Lower lobe of right lung (tissue), 2 donors: ENCODE measurements at regions not wholly inside any gene's neighbourhood (a gene's known extent, or its start where the extent isn't known, plus 50 kb on each side); places are given as distances from the start of the nearest gene placed in this dataset.

Experiments used
- ATAC-seq, 2 donors: fragments of 200-7000 bp; cut with Tn5 transposase; one replicate each; pipeline ENCODE4 v1.9.1; 2020 to 2022; ENCODE audit warnings: mild to moderate bottlenecking in 2 of 2, moderate library complexity in 2 of 2
- DNase-seq: peaks from one replicate; pipeline ENCODE4 v3.0.0-alpha.2; 2020
- H3K27ac ChIP-seq: fragments of 200-600 bp; one replicate; pipeline ENCODE4 v1.8.0; 2022
- H3K27me3 ChIP-seq: fragments of 200-600 bp; one replicate; pipeline ENCODE4 v1.8.0; 2022; ENCODE audit warnings: low read depth
- H3K36me3 ChIP-seq: fragments of 200-600 bp; one replicate; pipeline ENCODE4 v1.8.0; 2022; ENCODE audit warnings: mild to moderate bottlenecking
- H3K4me1 ChIP-seq: fragments of 200-600 bp; one replicate; pipeline ENCODE4 v1.8.0; 2022
- H3K4me3 ChIP-seq: fragments of 200-600 bp; one replicate; pipeline ENCODE4 v1.8.0; 2022; ENCODE audit warnings: mild to moderate bottlenecking
- H3K9me3 ChIP-seq: fragments of 200-600 bp; one replicate; pipeline ENCODE4 v1.8.0; 2022
- intact Hi-C: fragments of 100-400 bp; cut with DNase I; formaldehyde crosslinking; loops from one replicate; pipeline ENCODE4 v1.11.0; 2022
- TF ChIP-seq, protein P1 (sequence below): fragments of 200-600 bp; IDR thresholded peaks from one replicate; pipeline ENCODE4 v1.8.0; 2022; ENCODE audit warnings: antibody characterized with exemption, mild to moderate bottlenecking
- donor health status: DM: no; HTN: yes; CAD: no; lungs with severe emphysema.

DNA sequence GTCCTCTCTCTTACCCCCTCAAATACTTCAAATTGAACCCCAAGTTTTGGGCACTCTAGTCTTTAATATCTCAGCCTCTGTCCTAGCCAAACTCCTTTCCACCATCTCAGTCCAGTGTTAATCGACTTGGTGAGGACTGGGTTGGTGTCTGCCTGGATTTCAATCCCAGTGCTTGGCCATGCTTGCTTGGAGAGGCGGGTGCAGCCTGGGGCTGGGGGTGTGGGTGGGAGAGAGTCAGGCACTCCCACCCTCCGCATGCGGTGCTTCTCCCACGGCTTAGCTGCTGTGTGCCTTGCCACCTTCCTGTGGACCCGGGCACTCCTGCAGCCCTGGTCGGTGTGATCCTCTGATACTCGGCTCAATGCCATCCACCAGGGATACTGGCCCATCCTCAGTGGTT lies 220.8 kb upstream of the HDAC4 start:
- H3K4me3 ChIP-seq: no peak overlapping the region
- no peaks in the 10 kb centered on the region for H3K27me3 ChIP-seq
- ATAC-seq: no peak
- H3K9me3 ChIP-seq: peaks cover 16% of the 10 kb centered on the region
- no peaks in the 10 kb centered on the region for H3K4me1 ChIP-seq
- intact Hi-C loops: no loop called here
- H3K36me3 ChIP-seq: no peaks in the 10 kb centered on the region
- no peak for DNase-seq
- no peak overlapping the region for H3K27ac ChIP-seq
- TF ChIP-seq, protein P1, sequence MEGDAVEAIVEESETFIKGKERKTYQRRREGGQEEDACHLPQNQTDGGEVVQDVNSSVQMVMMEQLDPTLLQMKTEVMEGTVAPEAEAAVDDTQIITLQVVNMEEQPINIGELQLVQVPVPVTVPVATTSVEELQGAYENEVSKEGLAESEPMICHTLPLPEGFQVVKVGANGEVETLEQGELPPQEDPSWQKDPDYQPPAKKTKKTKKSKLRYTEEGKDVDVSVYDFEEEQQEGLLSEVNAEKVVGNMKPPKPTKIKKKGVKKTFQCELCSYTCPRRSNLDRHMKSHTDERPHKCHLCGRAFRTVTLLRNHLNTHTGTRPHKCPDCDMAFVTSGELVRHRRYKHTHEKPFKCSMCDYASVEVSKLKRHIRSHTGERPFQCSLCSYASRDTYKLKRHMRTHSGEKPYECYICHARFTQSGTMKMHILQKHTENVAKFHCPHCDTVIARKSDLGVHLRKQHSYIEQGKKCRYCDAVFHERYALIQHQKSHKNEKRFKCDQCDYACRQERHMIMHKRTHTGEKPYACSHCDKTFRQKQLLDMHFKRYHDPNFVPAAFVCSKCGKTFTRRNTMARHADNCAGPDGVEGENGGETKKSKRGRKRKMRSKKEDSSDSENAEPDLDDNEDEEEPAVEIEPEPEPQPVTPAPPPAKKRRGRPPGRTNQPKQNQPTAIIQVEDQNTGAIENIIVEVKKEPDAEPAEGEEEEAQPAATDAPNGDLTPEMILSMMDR: no peak

DNA sequence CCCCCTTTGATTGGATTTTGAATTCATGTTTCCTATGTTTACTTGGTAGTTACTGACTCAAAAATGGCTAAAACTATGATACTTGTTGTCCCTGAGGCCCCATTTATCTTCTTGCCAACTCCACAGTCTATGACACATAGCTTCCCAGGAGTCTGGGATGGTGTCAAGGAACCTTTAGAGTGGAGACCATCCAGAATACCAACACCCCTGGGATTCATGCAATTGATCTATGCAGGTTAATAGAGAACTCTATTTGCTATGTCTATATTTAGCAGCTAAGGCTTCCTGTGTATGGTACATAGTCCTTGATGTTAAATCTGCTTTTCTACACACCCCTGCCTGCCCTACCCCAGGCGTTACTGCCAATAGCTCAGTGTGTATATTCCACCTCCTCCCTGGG lies 218.5 kb upstream of the HDAC4 start:
- no peak for ATAC-seq

DNA sequence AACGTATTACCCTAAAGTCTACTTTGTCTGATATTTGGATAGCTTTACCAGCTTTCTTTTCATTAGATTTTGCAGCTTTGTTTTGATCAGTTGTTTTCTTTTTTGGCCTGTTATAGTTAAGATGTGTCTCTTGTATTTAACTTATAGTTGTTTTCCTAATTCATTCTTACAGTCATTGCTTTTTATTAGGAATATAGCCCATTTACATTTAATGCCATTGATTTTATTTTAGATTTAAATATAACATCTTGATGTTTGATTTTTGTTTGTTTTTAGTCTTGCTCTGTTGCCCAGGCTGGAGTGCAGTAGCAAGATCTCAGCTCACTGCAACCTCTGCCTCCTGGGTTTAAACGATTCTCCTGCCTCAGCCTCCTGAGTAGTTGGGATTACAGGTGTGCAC lies 215.9 kb upstream of the HDAC4 start:
- H3K27ac ChIP-seq: no peak overlapping the region
- TF ChIP-seq, protein P1: no peak
- no peaks in the 10 kb centered on the region for H3K4me1 ChIP-seq
- intact Hi-C loops: no loop called here
- H3K27me3 ChIP-seq: no peaks in the 10 kb centered on the region
- H3K4me3 ChIP-seq: no peak overlapping the region
- no peaks in the 10 kb centered on the region for H3K36me3 ChIP-seq
- ATAC-seq: no peak
- DNase-seq: no peak
- peaks cover 22% of the 10 kb centered on the region for H3K9me3 ChIP-seq

More for the DNA sequence above, 218.5 kb upstream of the HDAC4 start:
- Histone ChIP-seq H3K27ac (no peak overlapping the region), H3K4me1 (no peaks in the 10 kb centered on the region), H3K9me3 (peaks cover 22% of the 10 kb centered on the region), H3K27me3 (no peaks in the 10 kb centered on the region), H3K4me3 (no peak overlapping the region), H3K36me3 (no peaks in the 10 kb centered on the region)
- intact Hi-C loops: no loop called here
- TF ChIP-seq, protein P1: no peak
- no peak for DNase-seq

DNA sequence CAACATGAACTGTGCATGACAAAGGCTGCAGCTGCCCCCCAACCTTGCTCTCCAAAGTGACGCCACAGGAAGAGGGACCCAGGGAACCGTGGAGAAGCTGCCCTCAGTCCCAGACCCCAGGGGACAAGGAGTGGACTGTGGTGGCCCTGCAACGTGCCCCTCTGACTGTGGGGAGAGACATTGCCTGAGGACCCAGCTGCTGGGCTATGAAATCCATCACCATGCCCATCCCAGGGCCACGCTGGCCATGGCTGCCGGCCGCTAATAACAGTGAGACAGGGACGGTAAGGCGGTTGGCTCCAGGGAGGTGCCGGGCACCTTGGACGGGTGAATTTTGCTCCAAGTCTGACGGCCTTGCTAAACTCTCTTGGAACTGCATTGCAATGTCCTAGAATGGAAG lies 211.3 kb upstream of the HDAC4 start:
- H3K9me3 ChIP-seq: peaks cover 9% of the 10 kb centered on the region
- H3K36me3 ChIP-seq: no peaks in the 10 kb centered on the region
- no peaks in the 10 kb centered on the region for H3K27me3 ChIP-seq
- TF ChIP-seq, protein P1: no peak
- H3K4me3 ChIP-seq: no peak overlapping the region
- no peak for DNase-seq
- H3K4me1 ChIP-seq: no peaks in the 10 kb centered on the region
- no peak for ATAC-seq
- H3K27ac ChIP-seq: no peak overlapping the region
- intact Hi-C loops: no loop called here

- H3K36me3 ChIP-seq: no peaks in the 10 kb centered on the region
- TF ChIP-seq, protein P1: no peak
- ATAC-seq: no peak
- no peaks in the 10 kb centered on the region for H3K27me3 ChIP-seq
- no peak for DNase-seq
- H3K27ac ChIP-seq: no peak overlapping the region
- peaks cover 3% of the 10 kb centered on the region for H3K9me3 ChIP-seq
- intact Hi-C loops: no loop called here
- H3K4me3 ChIP-seq: no peak overlapping the region
- H3K4me1 ChIP-seq: peaks cover 3% of the 10 kb centered on the region
These were observed 210.5 kb upstream of the HDAC4 start for GRCh38 chr2:239611222-239611795.
